Natural killer cell (primary cell): ENCODE measurements at regions not wholly inside any gene's neighbourhood (a gene's known extent, or its start where the extent isn't known, plus 50 kb on each side); places are given as distances from the start of the nearest gene placed in this dataset.

Source experiments
- ATAC-seq, 3 donors: fragments of 150-1000 bp in 2 of 3; fragments of 200-7000 bp in 1 of 3; cut with Tn5 transposase; 1 replicate in 1 of 3; 2 replicates in 2 of 3; pipeline ENCODE4 v1.10.0; 2021; ENCODE audit warnings: mild to moderate bottlenecking in 2 of 3, moderate library complexity in 2 of 3
- DNase-seq, 2 donors: peaks; one replicate each; pipeline versions ENCODE4 v3.0.0 to v3.0.0-alpha.2; 2013 to 2021; ENCODE audit warnings: mixed read lengths in 1 of 2
- H3K27ac ChIP-seq: one replicate; pipeline ENCODE4 v1.5.1; 2013; ENCODE audit warnings: mild to moderate bottlenecking, low read length
- H3K27me3 ChIP-seq: one replicate; pipeline ENCODE4 v1.6.1; 2013; ENCODE audit warnings: low read length; ENCODE audit not compliant: control insufficient read depth, insufficient read depth
- H3K36me3 ChIP-seq: one replicate; pipeline ENCODE4 v1.6.1; 2013; ENCODE audit warnings: low read length; ENCODE audit not compliant: control insufficient read depth, insufficient read depth
- H3K4me1 ChIP-seq: one replicate; pipeline ENCODE4 v1.6.1; 2013; ENCODE audit warnings: low read length; ENCODE audit not compliant: control insufficient read depth, insufficient read depth
- H3K4me3 ChIP-seq: one replicate; pipeline ENCODE4 v1.5.1; 2013; ENCODE audit warnings: low read length
- H3K9me3 ChIP-seq: one replicate; pipeline ENCODE4 v1.6.1; 2013; ENCODE audit warnings: low read length; ENCODE audit not compliant: control insufficient read depth, insufficient read depth
- H3K27ac Mint-ChIP-seq, 2 donors: one replicate each; pipeline ENCODE4 v1.8.0; 2022; ENCODE audit warnings: mild to moderate bottlenecking in 2 of 2, mixed read lengths in 2 of 2, moderate library complexity in 1 of 2
- H3K27me3 Mint-ChIP-seq, 2 donors: one replicate each; pipeline ENCODE4 v1.8.0; 2022; ENCODE audit warnings: low read depth in 2 of 2, mixed read lengths in 2 of 2
- H3K36me3 Mint-ChIP-seq: one replicate; pipeline ENCODE4 v1.8.0; 2022; ENCODE audit warnings: mixed read lengths
- H3K4me1 Mint-ChIP-seq, 2 donors: one replicate each; pipeline ENCODE4 v1.8.0; 2022; ENCODE audit warnings: mixed read lengths in 2 of 2
- H3K4me3 Mint-ChIP-seq: one replicate; pipeline ENCODE4 v1.8.0; 2022; ENCODE audit warnings: mild to moderate bottlenecking, moderate library complexity, mixed read lengths
- H3K9me3 Mint-ChIP-seq, 2 donors: one replicate each; pipeline ENCODE4 v1.8.0; 2022; ENCODE audit warnings: mixed read lengths in 2 of 2
- WGBS: methylation state at CpG from one replicate; pipeline ENCODE4 v1.1.7; 2013; ENCODE audit warnings: missing lambda C conversion rate; ENCODE audit not compliant: insufficient coverage; 5-methylcytosine and 5-hydroxymethylcytosine counted together
- intact Hi-C: fragments of 100-400 bp; cut with micrococcal nuclease; formaldehyde crosslinking; loops from one replicate; pipeline ENCODE4 v1.14.2; 2022
- TF ChIP-seq, protein P1 (sequence below): fragments of 200-600 bp; IDR thresholded peaks from one replicate; pipeline ENCODE4 v1.8.0; 2022; ENCODE audit warnings: antibody characterized with exemption

DNA sequence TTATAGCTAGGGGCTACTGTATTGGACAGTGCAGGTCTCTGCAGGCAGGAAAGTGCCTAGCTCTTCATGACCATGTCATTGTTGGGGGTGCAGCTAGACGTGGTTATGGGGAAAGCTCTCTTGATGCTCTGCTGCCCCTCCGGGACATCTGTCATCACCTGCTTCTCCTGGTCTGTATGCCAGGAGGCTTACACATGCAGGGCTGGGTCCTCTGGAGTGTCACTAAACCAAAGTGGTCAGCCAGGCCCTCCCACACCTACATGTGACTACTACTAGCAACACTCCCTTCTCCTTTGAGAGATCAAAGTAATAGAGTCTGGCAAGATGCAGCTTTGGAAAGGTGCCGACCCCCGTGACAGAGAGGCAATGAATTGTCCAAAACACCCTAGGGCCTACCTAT is 98.5 kb downstream of the SST start:
- TF ChIP-seq, protein P1, sequence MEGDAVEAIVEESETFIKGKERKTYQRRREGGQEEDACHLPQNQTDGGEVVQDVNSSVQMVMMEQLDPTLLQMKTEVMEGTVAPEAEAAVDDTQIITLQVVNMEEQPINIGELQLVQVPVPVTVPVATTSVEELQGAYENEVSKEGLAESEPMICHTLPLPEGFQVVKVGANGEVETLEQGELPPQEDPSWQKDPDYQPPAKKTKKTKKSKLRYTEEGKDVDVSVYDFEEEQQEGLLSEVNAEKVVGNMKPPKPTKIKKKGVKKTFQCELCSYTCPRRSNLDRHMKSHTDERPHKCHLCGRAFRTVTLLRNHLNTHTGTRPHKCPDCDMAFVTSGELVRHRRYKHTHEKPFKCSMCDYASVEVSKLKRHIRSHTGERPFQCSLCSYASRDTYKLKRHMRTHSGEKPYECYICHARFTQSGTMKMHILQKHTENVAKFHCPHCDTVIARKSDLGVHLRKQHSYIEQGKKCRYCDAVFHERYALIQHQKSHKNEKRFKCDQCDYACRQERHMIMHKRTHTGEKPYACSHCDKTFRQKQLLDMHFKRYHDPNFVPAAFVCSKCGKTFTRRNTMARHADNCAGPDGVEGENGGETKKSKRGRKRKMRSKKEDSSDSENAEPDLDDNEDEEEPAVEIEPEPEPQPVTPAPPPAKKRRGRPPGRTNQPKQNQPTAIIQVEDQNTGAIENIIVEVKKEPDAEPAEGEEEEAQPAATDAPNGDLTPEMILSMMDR = no peak
- Histone ChIP-seq H3K27me3 (no peaks in the 10 kb centered on the region), H3K4me3 (no peak overlapping the region), H3K27ac (no peak overlapping the region), H3K36me3 (no peaks in the 10 kb centered on the region), H3K9me3 (no peaks in the 10 kb centered on the region), H3K4me1 (no peaks in the 10 kb centered on the region)
- Mint-ChIP-seq H3K4me1 (no peaks in the 10 kb centered on the region), H3K9me3 (no peaks in the 10 kb centered on the region), H3K27me3 (peaks cover 14 to 16% of the 10 kb centered on the region in 2 donors), H3K36me3 (no peaks in the 10 kb centered on the region), H3K27ac (no peak overlapping the region), H3K4me3 (no peak overlapping the region)
- 91% methylated on average over 4 of the region's 4 CpGs for WGBS
- intact Hi-C loops = no loop called here
- DNase-seq (no peak), ATAC-seq (no peak)

DNA sequence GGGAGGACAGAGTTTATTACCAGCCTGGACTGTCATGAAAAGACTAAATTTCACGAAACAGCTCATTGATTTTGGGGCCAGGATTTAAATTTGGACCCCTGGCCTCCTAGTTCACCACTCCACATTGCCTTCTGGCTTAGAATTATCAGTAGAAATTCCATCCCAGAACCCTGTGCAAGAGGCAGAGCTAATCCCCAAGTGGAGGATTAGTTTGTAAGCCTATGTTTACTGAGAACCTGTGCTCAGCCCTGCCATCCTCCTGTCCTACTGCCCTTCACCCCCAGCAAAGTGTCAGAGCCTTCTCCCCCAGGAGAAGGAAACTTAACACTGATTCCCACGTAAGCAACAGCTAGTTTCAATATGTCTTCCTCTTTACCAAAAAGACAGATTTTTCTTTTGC is 99.4 kb downstream of the SST start:
- no peak overlapping the region for H3K4me3 Mint-ChIP-seq
- Histone ChIP-seq H3K36me3 (no peaks in the 10 kb centered on the region), H3K4me3 (no peak overlapping the region), H3K9me3 (no peaks in the 10 kb centered on the region), H3K27ac (no peak overlapping the region), H3K27me3 (no peaks in the 10 kb centered on the region), H3K4me1 (no peaks in the 10 kb centered on the region)
- H3K36me3 Mint-ChIP-seq = no peaks in the 10 kb centered on the region
- WGBS = 67% methylated on average over 1 of the region's 2 CpGs
- ATAC-seq (no peak), DNase-seq (no peak)
- peaks cover 16 to 21% of the 10 kb centered on the region in 2 donors for H3K27me3 Mint-ChIP-seq
- H3K27ac Mint-ChIP-seq = no peak overlapping the region
- H3K4me1 Mint-ChIP-seq = no peaks in the 10 kb centered on the region
- intact Hi-C loops = no loop called here
- TF ChIP-seq, protein P1 = no peak
- H3K9me3 Mint-ChIP-seq = no peaks in the 10 kb centered on the region

DNA sequence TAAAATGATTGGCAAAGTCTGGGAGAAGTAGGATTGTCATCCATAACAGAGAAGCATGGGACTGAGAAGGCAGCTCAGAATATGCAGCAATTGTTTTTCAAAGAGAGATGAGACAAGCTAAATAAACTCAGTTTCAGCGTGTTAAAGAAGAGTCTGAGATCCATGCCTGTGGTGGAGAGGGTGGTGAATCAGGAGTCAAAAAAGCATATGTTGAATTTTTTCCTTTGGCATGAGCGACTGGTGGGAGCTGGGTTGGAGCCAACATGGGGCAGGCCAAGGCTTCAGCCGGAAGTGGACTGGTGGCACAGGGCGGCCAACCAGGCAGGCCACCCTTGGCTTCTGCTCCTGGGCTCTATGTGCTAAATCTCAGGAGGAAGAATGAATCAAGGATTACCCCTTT is 102.0 kb downstream of the SST start:
- Mint-ChIP-seq H3K36me3 (no peaks in the 10 kb centered on the region), H3K4me3 (no peak overlapping the region), H3K27me3 (peaks cover 18 to 25% of the 10 kb centered on the region in 2 donors), H3K27ac (no peak overlapping the region), H3K4me1 (no peaks in the 10 kb centered on the region), H3K9me3 (no peaks in the 10 kb centered on the region)
- H3K36me3 ChIP-seq = no peaks in the 10 kb centered on the region
- ATAC-seq = no peak
- WGBS = 89% methylated on average over 4 of the region's 4 CpGs
- no peak overlapping the region for H3K27ac ChIP-seq
- intact Hi-C loops = no loop called here
- H3K4me1 ChIP-seq = no peaks in the 10 kb centered on the region
- no peak for DNase-seq
- H3K4me3 ChIP-seq = no peak overlapping the region
- H3K27me3 ChIP-seq = no peaks in the 10 kb centered on the region
- TF ChIP-seq, protein P1 = no peak
- H3K9me3 ChIP-seq = no peaks in the 10 kb centered on the region

DNA sequence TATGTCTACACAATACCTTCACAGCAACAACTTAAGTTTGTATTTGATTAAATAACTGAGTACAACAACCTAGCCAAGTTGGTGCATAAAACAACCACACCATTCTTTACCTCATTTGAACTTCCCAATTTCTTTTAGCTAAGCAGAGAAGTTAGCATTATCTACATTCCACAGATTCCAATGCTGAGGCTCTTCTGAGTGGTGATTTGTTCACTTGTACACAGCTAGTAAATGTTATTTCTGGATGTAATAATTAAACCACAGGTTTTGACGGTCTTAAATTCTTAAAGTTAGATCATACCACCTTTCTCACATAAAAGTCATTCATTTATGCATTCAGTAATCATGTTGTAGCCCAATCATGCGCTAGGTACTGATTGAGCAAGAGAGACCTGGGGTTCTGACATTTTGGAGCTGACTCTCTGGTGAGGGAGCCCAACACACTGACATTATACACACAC is 102.5 kb downstream of the SST start:
- Histone ChIP-seq H3K36me3 (no peaks in the 10 kb centered on the region), H3K9me3 (no peaks in the 10 kb centered on the region), H3K4me3 (no peak overlapping the region), H3K27ac (no peak overlapping the region), H3K4me1 (no peaks in the 10 kb centered on the region), H3K27me3 (no peaks in the 10 kb centered on the region)
- Mint-ChIP-seq H3K27ac (no peak overlapping the region), H3K9me3 (no peaks in the 10 kb centered on the region), H3K27me3 (peaks cover 18 to 25% of the 10 kb centered on the region in 2 donors), H3K4me3 (no peak overlapping the region), H3K36me3 (no peaks in the 10 kb centered on the region), H3K4me1 (no peaks in the 10 kb centered on the region)
- intact Hi-C loops = no loop called here
- TF ChIP-seq, protein P1 = no peak
- DNase-seq (no peak), ATAC-seq (no peak)
- WGBS = 93% methylated on average over 1 of the region's 2 CpGs
